Uterus (tissue), 2 donors: ENCODE measurements at regions not wholly inside any gene's neighbourhood (a gene's known extent, or its start where the extent isn't known, plus 50 kb on each side); places are given as distances from the start of the nearest gene placed in this dataset.

Source experiments
- POLR2A ChIP-seq, 2 donors: fragments of 450-650 bp; IDR thresholded peaks; one replicate each; pipeline ENCODE4 v1.6.1; 2016; ENCODE audit warnings: antibody characterized with exemption in 2 of 2, mild to moderate bottlenecking in 1 of 2, moderate library complexity in 1 of 2
- TF ChIP-seq, protein P1 (sequence below), 4 experiments: fragments of 200-600 bp in 2 of 4; fragments of 450-650 bp in 2 of 4; sonication (generic) in 2 of 4; IDR thresholded peaks; one replicate each; pipeline ENCODE4 v1.5.1; 2016 to 2019; ENCODE audit warnings: antibody characterized with exemption in 4 of 4, mild to moderate bottlenecking in 2 of 4, moderate library complexity in 1 of 4

GRCh38 chr21:31511258-31511657 lies 148.2 kb upstream of the SOD1 start:
- TF ChIP-seq, protein P1, sequence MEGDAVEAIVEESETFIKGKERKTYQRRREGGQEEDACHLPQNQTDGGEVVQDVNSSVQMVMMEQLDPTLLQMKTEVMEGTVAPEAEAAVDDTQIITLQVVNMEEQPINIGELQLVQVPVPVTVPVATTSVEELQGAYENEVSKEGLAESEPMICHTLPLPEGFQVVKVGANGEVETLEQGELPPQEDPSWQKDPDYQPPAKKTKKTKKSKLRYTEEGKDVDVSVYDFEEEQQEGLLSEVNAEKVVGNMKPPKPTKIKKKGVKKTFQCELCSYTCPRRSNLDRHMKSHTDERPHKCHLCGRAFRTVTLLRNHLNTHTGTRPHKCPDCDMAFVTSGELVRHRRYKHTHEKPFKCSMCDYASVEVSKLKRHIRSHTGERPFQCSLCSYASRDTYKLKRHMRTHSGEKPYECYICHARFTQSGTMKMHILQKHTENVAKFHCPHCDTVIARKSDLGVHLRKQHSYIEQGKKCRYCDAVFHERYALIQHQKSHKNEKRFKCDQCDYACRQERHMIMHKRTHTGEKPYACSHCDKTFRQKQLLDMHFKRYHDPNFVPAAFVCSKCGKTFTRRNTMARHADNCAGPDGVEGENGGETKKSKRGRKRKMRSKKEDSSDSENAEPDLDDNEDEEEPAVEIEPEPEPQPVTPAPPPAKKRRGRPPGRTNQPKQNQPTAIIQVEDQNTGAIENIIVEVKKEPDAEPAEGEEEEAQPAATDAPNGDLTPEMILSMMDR (IDR thresholded peaks at IDR 0.05) = no peak
- no peak for TF ChIP-seq POLR2A (IDR thresholded peaks at IDR 0.05)
